HEK293T (cell line): ENCODE measurements at regions not wholly inside any gene's neighbourhood (a gene's known extent, or its start where the extent isn't known, plus 50 kb on each side); places are given as distances from the start of the nearest gene placed in this dataset.

Experiments
- CTCF ChIA-PET: fragments of 350-600 bp; formaldehyde crosslinking; extraction: SDS; loops from one replicate; lab custom pipeline; 2021; ENCODE audit warnings: antibody characterized with exemption, inconsistent platforms; lab: Yijun Ruan, JAX
- POLR2A ChIA-PET: fragments of 350-600 bp; formaldehyde crosslinking; extraction: SDS; loops from one replicate; lab custom pipeline; 2020; ENCODE audit warnings: antibody characterized with exemption, inconsistent platforms; lab: Yijun Ruan, JAX
- DNase-seq: peaks from one replicate; pipeline ENCODE4 v3.0.0; 2012; ENCODE audit warnings: mixed read lengths; ENCODE audit errors: extremely low spot score
- ARNT ChIP-seq: fragments of 450-650 bp; IDR thresholded peaks from 2 replicates; pipeline ENCODE4 v1.6.1; 2017; ENCODE audit warnings: mild to moderate bottlenecking
- BHLHE40 ChIP-seq: fragments of 450-650 bp; IDR thresholded peaks from 2 replicates; pipeline ENCODE4 v1.6.1; 2016; ENCODE audit warnings: mild to moderate bottlenecking, moderate library complexity, borderline replicate concordance
- CTBP1 ChIP-seq: fragments of 450-650 bp; IDR thresholded peaks from 2 replicates; pipeline ENCODE4 v1.6.1; 2016; ENCODE audit warnings: borderline replicate concordance
- ELF4 ChIP-seq: fragments of 450-650 bp; IDR thresholded peaks from 2 replicates; pipeline ENCODE4 v1.6.1; 2017; ENCODE audit warnings: antibody characterized with exemption
- FOXA1 ChIP-seq: fragments of 450-650 bp; IDR thresholded peaks from 2 replicates; pipeline ENCODE4 v1.6.1; 2016; ENCODE audit warnings: mild to moderate bottlenecking
- FOXK2 ChIP-seq: fragments of 450-650 bp; IDR thresholded peaks from 2 replicates; pipeline ENCODE4 v1.6.1; 2016; ENCODE audit warnings: mild to moderate bottlenecking
- FOXM1 ChIP-seq: fragments of 450-650 bp; IDR thresholded peaks from 2 replicates; pipeline ENCODE4 v1.6.1; 2017; ENCODE audit warnings: mild to moderate bottlenecking, borderline replicate concordance
- HDGF ChIP-seq: fragments of 450-650 bp; IDR thresholded peaks from 2 replicates; pipeline ENCODE4 v1.6.1; 2017; ENCODE audit warnings: antibody characterized with exemption, borderline replicate concordance
- L3MBTL2 ChIP-seq: fragments of 450-650 bp; conservative IDR thresholded peaks from 2 replicates; pipeline ENCODE4 v1.6.1; 2016; ENCODE audit warnings: mild to moderate bottlenecking
- LEF1 ChIP-seq: fragments of 450-650 bp; IDR thresholded peaks from 2 replicates; pipeline ENCODE4 v1.6.1; 2017; ENCODE audit warnings: mild to moderate bottlenecking, borderline replicate concordance
- NFRKB ChIP-seq: fragments of 450-650 bp; IDR thresholded peaks from 2 replicates; pipeline ENCODE4 v1.6.1; 2016; ENCODE audit warnings: mild to moderate bottlenecking, moderate library complexity
- PKNOX1 ChIP-seq: fragments of 450-650 bp; IDR thresholded peaks from 2 replicates; pipeline ENCODE4 v1.6.1; 2016
- SP1 ChIP-seq: fragments of 450-650 bp; IDR thresholded peaks from 2 replicates; pipeline ENCODE4 v1.6.1; 2017
- SUZ12 ChIP-seq: fragments of 450-650 bp; IDR thresholded peaks from 2 replicates; pipeline ENCODE4 v1.6.1; 2016; ENCODE audit warnings: mild to moderate bottlenecking
- TARDBP ChIP-seq: fragments of 450-650 bp; IDR thresholded peaks from 2 replicates; pipeline ENCODE4 v1.6.1; 2016
- ZNF384 ChIP-seq: fragments of 450-650 bp; IDR thresholded peaks from 2 replicates; pipeline ENCODE4 v1.6.1; 2016

GRCh38 chr2:198595721-198596120 is 791.3 kb downstream of the PLCL1 start:
- ChIA-PET POLR2A (no interaction called here), CTCF (no interaction called here)
- no peak for DNase-seq
- TF ChIP-seq ZNF384 (no peak), FOXK2 (no peak), PKNOX1 (no peak), TARDBP (no peak), FOXA1 (no peak), CTBP1 (no peak), NFRKB (no peak)

- POLR2A ChIA-PET, result no interaction called here
- no peak for DNase-seq
- CTCF ChIA-PET, result no interaction called here
- no peak for TF ChIP-seq FOXM1
- no peak for TF ChIP-seq PKNOX1
- no peak for TF ChIP-seq HDGF
- no peak for TF ChIP-seq TARDBP
- TF ChIP-seq NFRKB, result no peak
- TF ChIP-seq SUZ12, result no peak
- TF ChIP-seq L3MBTL2, result no peak
- no peak for TF ChIP-seq BHLHE40
- TF ChIP-seq ZNF384, result no peak
Observed at GRCh38 chr2:198591586-198591985, 787.2 kb downstream of the PLCL1 start.

DNA sequence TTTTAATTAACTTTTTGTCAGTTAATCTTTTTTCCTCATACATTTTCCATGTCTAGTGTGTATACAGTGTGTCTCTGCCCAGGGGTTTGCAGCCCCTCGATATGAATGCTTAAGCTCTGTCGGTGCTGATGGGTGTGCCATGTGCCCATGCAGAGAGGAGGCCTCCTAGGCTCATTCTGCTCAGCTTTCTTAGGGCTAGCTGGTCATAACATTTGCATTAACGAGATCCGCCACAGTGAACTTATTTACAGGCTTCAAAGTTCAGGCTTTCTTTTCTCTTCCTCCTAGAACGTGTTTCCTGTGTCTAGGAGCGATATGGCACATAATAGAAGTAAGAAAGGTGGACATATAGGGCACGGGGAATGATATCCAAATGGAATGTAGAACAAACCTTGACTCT is 783.3 kb downstream of the PLCL1 start:
- CTCF ChIA-PET, result no interaction called here
- POLR2A ChIA-PET, result no interaction called here
- TF ChIP-seq LEF1, result no peak
- TF ChIP-seq L3MBTL2, result no peak
- TF ChIP-seq FOXA1, result no peak
- TF ChIP-seq TARDBP, result no peak
- no peak for TF ChIP-seq ELF4
- no peak for TF ChIP-seq ARNT
- TF ChIP-seq BHLHE40, result no peak
- TF ChIP-seq HDGF, result no peak
- TF ChIP-seq PKNOX1, result no peak
- no peak for TF ChIP-seq FOXK2
- TF ChIP-seq ZNF384, result no peak
- DNase-seq, result no peak

- ChIA-PET CTCF (no interaction called here), POLR2A (no interaction called here)
- DNase-seq, result no peak
- TF ChIP-seq NFRKB, result no peak
- no peak for TF ChIP-seq HDGF
- TF ChIP-seq ZNF384, result no peak
- no peak for TF ChIP-seq ELF4
- TF ChIP-seq CTBP1, result no peak
- no peak for TF ChIP-seq SP1
- no peak for TF ChIP-seq FOXA1
- no peak for TF ChIP-seq BHLHE40
- TF ChIP-seq L3MBTL2, result no peak
- no peak for TF ChIP-seq FOXM1
- no peak for TF ChIP-seq LEF1
- no peak for TF ChIP-seq TARDBP
- no peak for TF ChIP-seq ARNT
- no peak for TF ChIP-seq FOXK2
- TF ChIP-seq PKNOX1, result no peak
Observed at GRCh38 chr2:198587240-198587639, 782.8 kb downstream of the PLCL1 start.

DNA sequence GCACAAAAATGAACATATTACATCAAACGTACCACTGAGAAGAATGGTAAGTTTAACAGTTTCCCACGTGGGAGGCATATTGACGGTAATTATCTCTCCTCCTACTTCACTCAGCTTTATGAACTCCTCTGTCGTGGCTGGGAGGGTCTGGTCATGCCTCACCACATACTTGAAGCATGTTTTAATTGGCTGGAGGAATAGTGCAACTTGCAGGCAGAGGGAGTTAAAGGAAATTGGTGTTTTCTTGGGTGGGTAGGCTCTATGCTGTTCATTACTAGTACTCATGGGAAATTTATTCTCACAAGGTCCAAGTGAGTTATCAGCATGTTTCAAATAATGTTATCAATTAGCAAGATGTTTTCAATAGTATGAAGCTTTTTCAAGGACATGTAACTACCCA is 767.0 kb downstream of the PLCL1 start:
- POLR2A ChIA-PET, result no interaction called here
- DNase-seq, result no peak
- CTCF ChIA-PET, result no interaction called here
- no peak for TF ChIP-seq ARNT
- no peak for TF ChIP-seq ZNF384
- TF ChIP-seq CTBP1, result no peak
- TF ChIP-seq HDGF, result no peak
- TF ChIP-seq L3MBTL2, result no peak
- TF ChIP-seq SUZ12, result no peak
- no peak for TF ChIP-seq ELF4
- no peak for TF ChIP-seq FOXA1
- no peak for TF ChIP-seq BHLHE40
- no peak for TF ChIP-seq PKNOX1
- TF ChIP-seq TARDBP, result no peak
- no peak for TF ChIP-seq FOXM1
- TF ChIP-seq FOXK2, result no peak
- TF ChIP-seq NFRKB, result no peak
- no peak for TF ChIP-seq LEF1
- no peak for TF ChIP-seq SP1

DNA sequence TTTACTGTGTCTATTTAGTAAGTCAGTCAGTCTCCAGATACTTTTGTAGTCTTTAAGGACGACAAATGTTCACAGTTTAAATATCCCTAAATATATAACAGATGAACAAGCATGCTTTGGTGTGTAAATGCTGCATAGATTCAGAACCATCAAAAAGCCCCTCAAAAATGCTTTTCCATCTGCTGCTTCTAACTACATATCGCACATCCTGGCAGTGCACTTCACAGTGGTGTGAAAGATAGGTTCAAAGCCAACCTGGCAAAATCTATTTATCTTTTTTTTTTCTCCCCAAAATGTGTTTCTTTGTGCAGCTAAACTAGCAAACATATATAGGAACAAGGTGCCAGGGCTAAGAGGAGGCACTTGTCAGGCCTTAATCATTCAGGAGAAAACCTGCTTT is 753.8 kb downstream of the PLCL1 start:
- TF ChIP-seq CTBP1, result no peak
- TF ChIP-seq NFRKB, result no peak
- no peak for TF ChIP-seq L3MBTL2
- no peak for TF ChIP-seq LEF1
- TF ChIP-seq ZNF384, result no peak
- no peak for TF ChIP-seq BHLHE40
- no peak for TF ChIP-seq ARNT
- TF ChIP-seq TARDBP, result no peak
- TF ChIP-seq SP1, result no peak
- TF ChIP-seq ELF4, result no peak
- no peak for TF ChIP-seq FOXM1
- TF ChIP-seq FOXK2, result no peak
- ChIA-PET CTCF (no interaction called here), POLR2A (no interaction called here)
- no peak for DNase-seq
